HG03025 (cell line): ENCODE measurements at regions not wholly inside any gene's neighbourhood (a gene's known extent, or its start where the extent isn't known, plus 50 kb on each side); places are given as distances from the start of the nearest gene placed in this dataset.

ENCODE experiments used
- ATAC-seq: cut with Tn5 transposase; IDR thresholded peaks from one replicate; pipeline ENCODE4 v1.9.1; 2021; ENCODE audit warnings: mild to moderate bottlenecking, moderate library complexity; ENCODE audit not compliant: unreplicated experiment, low FRiP score

GRCh38 chr5:107268241-107268640, 402.5 kb downstream of the EFNA5 start:
- ATAC-seq = no peak

GRCh38 chr5:107266100-107266499, 404.6 kb downstream of the EFNA5 start:
- ATAC-seq = no peak

- ATAC-seq = no peak
Measured at GRCh38 chr5:107265193-107265592, 405.5 kb downstream of the EFNA5 start.

GRCh38 chr5:107263387-107264018, 407.2 kb downstream of the EFNA5 start:
- ATAC-seq = no peak

- no peak for ATAC-seq
Measured at GRCh38 chr5:107257885-107258520, 412.7 kb downstream of the EFNA5 start.

GRCh38 chr5:107254902-107255234, 415.9 kb downstream of the EFNA5 start:
- no peak for ATAC-seq

GRCh38 chr5:107254214-107254901, 416.4 kb downstream of the EFNA5 start:
- no peak for ATAC-seq

- ATAC-seq = no peak
Measured at GRCh38 chr5:107253246-107253645, 417.5 kb downstream of the EFNA5 start.

- ATAC-seq = no peak
Measured at GRCh38 chr5:107251151-107251550, 419.6 kb downstream of the EFNA5 start.

GRCh38 chr5:107248066-107248695, 422.6 kb downstream of the EFNA5 start:
- no peak for ATAC-seq

- no peak for ATAC-seq
Measured at GRCh38 chr5:107247427-107247826, 423.3 kb downstream of the EFNA5 start.

GRCh38 chr5:107243220-107243579, 427.5 kb downstream of the EFNA5 start:
- no peak for ATAC-seq

GRCh38 chr5:107242411-107243219, 428.1 kb downstream of the EFNA5 start:
- no peak for ATAC-seq

- no peak for ATAC-seq
Measured at GRCh38 chr5:107241841-107242240, 428.9 kb downstream of the EFNA5 start.

GRCh38 chr5:107235167-107235566, 435.6 kb downstream of the EFNA5 start:
- ATAC-seq = no peak

GRCh38 chr5:107232788-107233187, 437.9 kb downstream of the EFNA5 start:
- ATAC-seq = no peak

- ATAC-seq = no peak
Measured at GRCh38 chr5:107232293-107232692, 438.4 kb downstream of the EFNA5 start.

GRCh38 chr5:107231191-107231590, 439.5 kb downstream of the EFNA5 start:
- no peak for ATAC-seq

GRCh38 chr5:107230367-107230766, 440.4 kb downstream of the EFNA5 start:
- ATAC-seq = no peak

- no peak for ATAC-seq
Measured at GRCh38 chr5:107228226-107228625, 442.5 kb downstream of the EFNA5 start.

GRCh38 chr5:107224272-107224671, 446.5 kb downstream of the EFNA5 start:
- ATAC-seq = no peak
